ENCODE measurements at regions not wholly inside any gene's neighbourhood (a gene's known extent, or its start where the extent isn't known, plus 50 kb on each side); places are given as distances from the start of the nearest gene placed in this dataset.

GRCh38 chr17:71842986-71843385, 277.8 kb upstream of the SOX9 start:
- no peaks in the 10 kb centered on the region for H4K20me1 ChIP-seq (ENCODE audit: insufficient read depth, poor library complexity, severe bottlenecking)
- 98% methylated on average over 3 of the region's 3 CpGs for WGBS (ENCODE audit: low lambda C conversion rate, missing lambda C conversion rate)
- no peak overlapping the region for H3K27ac ChIP-seq
- H3K79me2 ChIP-seq = no peaks in the 10 kb centered on the region
- H3K9me2 ChIP-seq (replicated peaks; ENCODE audit: insufficient read depth) = no peaks in the 10 kb centered on the region
- H3K36me3 ChIP-seq (replicated peaks; ENCODE audit: insufficient read depth, low read depth) = no peaks in the 10 kb centered on the region
- H3K9me3 ChIP-seq (ENCODE audit: low read depth) = no peaks in the 10 kb centered on the region
- no peak overlapping the region for H3K4me2 ChIP-seq
- no peak for TF ChIP-seq EZH2 (IDR thresholded peaks at IDR 0.05; ENCODE audit: borderline replicate concordance)
- TF ChIP-seq CTCF (IDR thresholded peaks at IDR 0.05; ENCODE audit: poor library complexity) = no peak
- TF ChIP-seq EZH2phosphoT487 (IDR thresholded peaks at IDR 0.05; ENCODE audit: low read depth, severe bottlenecking, unreplicated experiment) = no peak
- no peak overlapping the region for H2AFZ ChIP-seq
- no peaks in the 10 kb centered on the region for H3K27me3 ChIP-seq
- H3K4me3 ChIP-seq = no peak overlapping the region
- DNase-seq (ENCODE audit: low spot score) = no peak
- no peaks in the 10 kb centered on the region for H3K4me1 ChIP-seq (ENCODE audit: insufficient read depth)

- Histone ChIP-seq H3K9me3 (ENCODE audit: low read depth) (no peaks in the 10 kb centered on the region), H3K4me3 (no peak overlapping the region), H3K79me2 (no peaks in the 10 kb centered on the region), H3K27me3 (no peaks in the 10 kb centered on the region), H3K4me2 (no peak overlapping the region), H3K36me3 (replicated peaks; ENCODE audit: insufficient read depth, low read depth) (no peaks in the 10 kb centered on the region), H3K27ac (peak overlapping the region; percentile 56), H3K9me2 (replicated peaks; ENCODE audit: insufficient read depth) (no peaks in the 10 kb centered on the region), H4K20me1 (ENCODE audit: insufficient read depth, poor library complexity, severe bottlenecking) (no peaks in the 10 kb centered on the region), H3K4me1 (ENCODE audit: insufficient read depth) (no peaks in the 10 kb centered on the region), H2AFZ (no peak overlapping the region)
- WGBS (ENCODE audit: low lambda C conversion rate, missing lambda C conversion rate) = 95% methylated on average over 2 of the region's 2 CpGs
- no peak for DNase-seq (ENCODE audit: low spot score)
- TF ChIP-seq EZH2phosphoT487 (IDR thresholded peaks at IDR 0.05; ENCODE audit: low read depth, severe bottlenecking, unreplicated experiment) (no peak), EZH2 (IDR thresholded peaks at IDR 0.05; ENCODE audit: borderline replicate concordance) (no peak), CTCF (IDR thresholded peaks at IDR 0.05; ENCODE audit: poor library complexity) (no peak)
These were observed 275.5 kb upstream of the SOX9 start for GRCh38 chr17:71845337-71845736.

GRCh38 chr17:71846561-71847110, 274.2 kb upstream of the SOX9 start:
- no peak overlapping the region for H3K4me3 ChIP-seq
- peak overlapping the region; percentile 29 for H3K27ac ChIP-seq
- no peaks in the 10 kb centered on the region for H4K20me1 ChIP-seq (ENCODE audit: insufficient read depth, poor library complexity, severe bottlenecking)
- no peaks in the 10 kb centered on the region for H3K27me3 ChIP-seq
- no peaks in the 10 kb centered on the region for H3K4me1 ChIP-seq (ENCODE audit: insufficient read depth)
- no peaks in the 10 kb centered on the region for H3K9me2 ChIP-seq (replicated peaks; ENCODE audit: insufficient read depth)
- TF ChIP-seq CTCF (IDR thresholded peaks at IDR 0.05; ENCODE audit: poor library complexity) (no peak), EZH2 (IDR thresholded peaks at IDR 0.05; ENCODE audit: borderline replicate concordance) (no peak), EZH2phosphoT487 (IDR thresholded peaks at IDR 0.05; ENCODE audit: low read depth, severe bottlenecking, unreplicated experiment) (no peak)
- H3K4me2 ChIP-seq = no peak overlapping the region
- no peak for DNase-seq (ENCODE audit: low spot score)
- no peak overlapping the region for H2AFZ ChIP-seq
- 81% methylated on average over 8 of the region's 8 CpGs for WGBS (ENCODE audit: low lambda C conversion rate, missing lambda C conversion rate)
- H3K36me3 ChIP-seq (replicated peaks; ENCODE audit: insufficient read depth, low read depth) = no peaks in the 10 kb centered on the region
- no peaks in the 10 kb centered on the region for H3K79me2 ChIP-seq
- H3K9me3 ChIP-seq (ENCODE audit: low read depth) = no peaks in the 10 kb centered on the region

Measured in hepatocyte (in vitro differentiated cells).